Testis (tissue), 2 donors: ENCODE measurements at regions not wholly inside any gene's neighbourhood (a gene's known extent, or its start where the extent isn't known, plus 50 kb on each side); places are given as distances from the start of the nearest gene placed in this dataset.

Source experiments
- POLR2A ChIP-seq: fragments of 450-650 bp; IDR thresholded peaks from one replicate; pipeline ENCODE4 v1.6.1; 2017; ENCODE audit warnings: antibody characterized with exemption, mild to moderate bottlenecking, moderate library complexity
- TF ChIP-seq, protein P1 (sequence below), 3 experiments: fragments of 450-650 bp in 2 of 3; fragments of 200-600 bp in 1 of 3; sonication (generic) in 1 of 3; IDR thresholded peaks; one replicate each; pipeline ENCODE4 v1.5.1; 2016 to 2019; ENCODE audit warnings: antibody characterized with exemption in 3 of 3, mild to moderate bottlenecking in 2 of 3, moderate library complexity in 1 of 3

- TF ChIP-seq, protein P1, sequence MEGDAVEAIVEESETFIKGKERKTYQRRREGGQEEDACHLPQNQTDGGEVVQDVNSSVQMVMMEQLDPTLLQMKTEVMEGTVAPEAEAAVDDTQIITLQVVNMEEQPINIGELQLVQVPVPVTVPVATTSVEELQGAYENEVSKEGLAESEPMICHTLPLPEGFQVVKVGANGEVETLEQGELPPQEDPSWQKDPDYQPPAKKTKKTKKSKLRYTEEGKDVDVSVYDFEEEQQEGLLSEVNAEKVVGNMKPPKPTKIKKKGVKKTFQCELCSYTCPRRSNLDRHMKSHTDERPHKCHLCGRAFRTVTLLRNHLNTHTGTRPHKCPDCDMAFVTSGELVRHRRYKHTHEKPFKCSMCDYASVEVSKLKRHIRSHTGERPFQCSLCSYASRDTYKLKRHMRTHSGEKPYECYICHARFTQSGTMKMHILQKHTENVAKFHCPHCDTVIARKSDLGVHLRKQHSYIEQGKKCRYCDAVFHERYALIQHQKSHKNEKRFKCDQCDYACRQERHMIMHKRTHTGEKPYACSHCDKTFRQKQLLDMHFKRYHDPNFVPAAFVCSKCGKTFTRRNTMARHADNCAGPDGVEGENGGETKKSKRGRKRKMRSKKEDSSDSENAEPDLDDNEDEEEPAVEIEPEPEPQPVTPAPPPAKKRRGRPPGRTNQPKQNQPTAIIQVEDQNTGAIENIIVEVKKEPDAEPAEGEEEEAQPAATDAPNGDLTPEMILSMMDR (IDR thresholded peaks at IDR 0.05), result no peak
- no peak for TF ChIP-seq POLR2A
Measured at GRCh38 chr3:88225326-88226008, 75.7 kb downstream of the C3orf38 start.
